Astrocyte (in vitro differentiated cells and primary cell): ENCODE measurements at regions not wholly inside any gene's neighbourhood (a gene's known extent, or its start where the extent isn't known, plus 50 kb on each side); places are given as distances from the start of the nearest gene placed in this dataset.

Source experiments
- EZH2 ChIP-seq: IDR thresholded peaks from 2 replicates; pipeline ENCODE4 v1.6.1; 2012; ENCODE audit warnings: mild to moderate bottlenecking, low read length, inconsistent platforms; ENCODE audit not compliant: insufficient read depth
- TF ChIP-seq, protein P1 (sequence below): IDR thresholded peaks from 2 replicates; pipeline ENCODE4 v1.5.1; 2011; ENCODE audit warnings: low read depth, mild to moderate bottlenecking, inconsistent platforms, low read length, moderate library complexity; ENCODE audit not compliant: insufficient read depth

DNA sequence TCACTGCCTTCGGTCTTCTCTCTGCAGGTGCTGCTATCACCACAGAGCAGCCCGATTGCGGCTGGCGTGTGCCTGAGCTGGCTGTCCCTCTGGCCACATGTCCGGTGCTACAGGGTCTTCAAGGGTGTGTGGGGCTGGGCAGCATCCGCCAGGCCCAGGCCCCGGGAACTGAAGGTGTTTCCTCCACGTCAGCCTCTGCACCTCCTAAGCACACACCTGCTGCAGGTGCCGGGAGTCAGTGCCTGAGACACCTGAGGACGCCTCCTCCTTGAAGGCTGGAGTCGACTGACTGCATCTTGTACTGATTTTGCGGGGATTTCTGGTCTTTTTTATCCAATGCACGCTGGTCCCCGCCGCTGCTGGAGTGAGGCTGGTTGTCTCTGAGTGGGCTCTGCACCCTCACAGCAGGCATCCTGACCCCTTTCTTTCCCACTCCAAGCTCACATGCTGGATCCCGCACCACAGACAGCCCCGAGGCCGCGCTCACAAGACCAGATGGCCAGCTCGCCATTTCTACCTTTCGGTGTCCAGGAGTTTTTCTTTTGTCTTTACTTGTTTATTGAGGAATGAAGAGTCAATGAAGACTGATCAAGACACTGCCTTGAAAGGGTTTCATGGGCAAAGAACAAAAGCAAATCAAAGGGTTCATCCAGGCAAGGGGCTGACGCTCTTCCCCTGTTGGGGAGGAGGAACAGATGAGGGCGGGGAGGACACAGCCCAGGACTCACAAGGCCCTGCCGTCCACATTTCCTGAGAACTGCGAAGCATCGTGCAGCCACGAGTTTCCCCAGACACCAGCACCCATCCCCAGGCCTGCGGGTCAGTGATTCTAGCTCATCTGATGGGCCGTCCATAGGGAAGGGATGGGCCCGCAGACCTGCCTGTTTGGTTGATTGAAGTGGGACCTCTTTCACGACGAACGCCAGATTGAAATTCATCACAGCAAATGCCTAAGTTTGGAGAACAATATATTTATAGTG, 203.8 kb upstream of the SOX1 start:
- TF ChIP-seq, protein P1, sequence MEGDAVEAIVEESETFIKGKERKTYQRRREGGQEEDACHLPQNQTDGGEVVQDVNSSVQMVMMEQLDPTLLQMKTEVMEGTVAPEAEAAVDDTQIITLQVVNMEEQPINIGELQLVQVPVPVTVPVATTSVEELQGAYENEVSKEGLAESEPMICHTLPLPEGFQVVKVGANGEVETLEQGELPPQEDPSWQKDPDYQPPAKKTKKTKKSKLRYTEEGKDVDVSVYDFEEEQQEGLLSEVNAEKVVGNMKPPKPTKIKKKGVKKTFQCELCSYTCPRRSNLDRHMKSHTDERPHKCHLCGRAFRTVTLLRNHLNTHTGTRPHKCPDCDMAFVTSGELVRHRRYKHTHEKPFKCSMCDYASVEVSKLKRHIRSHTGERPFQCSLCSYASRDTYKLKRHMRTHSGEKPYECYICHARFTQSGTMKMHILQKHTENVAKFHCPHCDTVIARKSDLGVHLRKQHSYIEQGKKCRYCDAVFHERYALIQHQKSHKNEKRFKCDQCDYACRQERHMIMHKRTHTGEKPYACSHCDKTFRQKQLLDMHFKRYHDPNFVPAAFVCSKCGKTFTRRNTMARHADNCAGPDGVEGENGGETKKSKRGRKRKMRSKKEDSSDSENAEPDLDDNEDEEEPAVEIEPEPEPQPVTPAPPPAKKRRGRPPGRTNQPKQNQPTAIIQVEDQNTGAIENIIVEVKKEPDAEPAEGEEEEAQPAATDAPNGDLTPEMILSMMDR, result no peak
- TF ChIP-seq EZH2, result no peak
